Caco-2 (cell line): ENCODE measurements at regions not wholly inside any gene's neighbourhood (a gene's known extent, or its start where the extent isn't known, plus 50 kb on each side); places are given as distances from the start of the nearest gene placed in this dataset.

Experiments used
- BruUV-seq: library from RNA; stranded (reverse); fragments of 400-500 nt; replicated peaks from 2 replicates; lab custom pipeline; 2021; lab: Mats Ljungman, UMichigan
- CTCF ChIA-PET: fragments of 300-600 bp; sonication (Branson Sonifier 250); formaldehyde crosslinking; loops from one replicate; lab custom pipeline; 2022; ENCODE audit warnings: antibody characterized with exemption; lab: Charles Lee
- POLR2A ChIA-PET: fragments of 300-600 bp; sonication (Branson Sonifier 250); formaldehyde crosslinking; loops from one replicate; lab custom pipeline; 2022; ENCODE audit warnings: antibody characterized with exemption; lab: Charles Lee
- DNase-seq, 2 experiments: peaks; one replicate each; pipeline versions ENCODE4 v3.0.0 to v3.0.0-alpha.2; 2020 to 2022
- H3K27me3 ChIP-seq: replicated peaks from 2 replicates; pipeline ENCODE4 v1.6.0; 2011; ENCODE audit warnings: low read length; ENCODE audit not compliant: control insufficient read depth, insufficient read depth
- H3K36me3 ChIP-seq: 2 replicates; pipeline ENCODE4 v1.5.1; 2011; ENCODE audit warnings: low read length; ENCODE audit not compliant: control insufficient read depth, insufficient read depth
- H3K4me1 ChIP-seq: fragments of 250-450 bp; sonication (Bioruptor Pico); 2 replicates; pipeline ENCODE4 v1.5.1; 2020; ENCODE audit warnings: mild to moderate bottlenecking
- H3K4me3 ChIP-seq: 2 replicates; pipeline ENCODE4 v1.5.1; 2011; ENCODE audit warnings: low read depth, mild to moderate bottlenecking, control low read depth, low read length
- H3K9me3 ChIP-seq: fragments of 250-450 bp; sonication (Bioruptor Pico); 2 replicates; pipeline ENCODE4 v1.5.1; 2020; ENCODE audit warnings: mild to moderate bottlenecking, moderate library complexity
- H3K27ac Mint-ChIP-seq: one replicate; pipeline ENCODE4 v1.8.0; 2022; ENCODE audit warnings: mixed read lengths; ENCODE audit not compliant: unreplicated experiment
- H3K27me3 Mint-ChIP-seq: one replicate; pipeline ENCODE4 v1.8.0; 2022; ENCODE audit warnings: mixed read lengths; ENCODE audit not compliant: insufficient read depth, unreplicated experiment
- H3K36me3 Mint-ChIP-seq: one replicate; pipeline ENCODE4 v1.8.0; 2022; ENCODE audit warnings: mild to moderate bottlenecking, mixed read lengths; ENCODE audit not compliant: insufficient read depth, unreplicated experiment
- H3K4me1 Mint-ChIP-seq: one replicate; pipeline ENCODE4 v1.8.0; 2022; ENCODE audit warnings: low read depth, mixed read lengths; ENCODE audit not compliant: unreplicated experiment
- H3K4me3 Mint-ChIP-seq: one replicate; pipeline ENCODE4 v1.8.0; 2022; ENCODE audit warnings: mild to moderate bottlenecking, moderate library complexity, mixed read lengths; ENCODE audit not compliant: unreplicated experiment
- H3K9me3 Mint-ChIP-seq: one replicate; pipeline ENCODE4 v1.8.0; 2022; ENCODE audit warnings: mixed read lengths; ENCODE audit not compliant: unreplicated experiment
- CTCF ChIP-seq, 2 experiments: fragments of 200-600 bp in 1 of 2; IDR thresholded peaks; 1 replicate in 1 of 2; 2 replicates in 1 of 2; pipeline versions ENCODE4 v1.5.1 to v1.8.0; 2011 to 2022; ENCODE audit warnings: antibody characterized with exemption in 1 of 2, control low read depth in 1 of 2, inconsistent platforms in 1 of 2, low read depth in 1 of 2, low read length in 1 of 2, mild to moderate bottlenecking in 1 of 2, moderate library complexity in 1 of 2; ENCODE audit not compliant: insufficient read depth in 1 of 2, severe bottlenecking in 1 of 2, unreplicated experiment in 1 of 2
- intact Hi-C: fragments of 100-400 bp; cut with micrococcal nuclease; formaldehyde crosslinking; loops from one replicate; pipeline ENCODE4 v1.10.0; 2022; ENCODE audit not compliant: unreplicated experiment

GRCh38 chr13:64934569-64935362 is 2295.4 kb downstream of the PCDH9 start:
- Mint-ChIP-seq H3K9me3 (no peaks in the 10 kb centered on the region), H3K27ac (no peak overlapping the region)

GRCh38 chr13:64930636-64931035 is 2299.5 kb downstream of the PCDH9 start:
- intact Hi-C loops, result no loop called here
- H3K9me3 Mint-ChIP-seq, result no peaks in the 10 kb centered on the region
- DNase-seq, result no peak
- H3K4me1 Mint-ChIP-seq, result no peaks in the 10 kb centered on the region
- ChIA-PET CTCF (no interaction called here), POLR2A (no interaction called here)
- no TSS peak for BruUV-seq
- no peak overlapping the region for H3K27ac Mint-ChIP-seq
- H3K4me3 Mint-ChIP-seq, result no peak overlapping the region
- H3K27me3 ChIP-seq, result no peaks in the 10 kb centered on the region
- H3K27me3 Mint-ChIP-seq, result no peaks in the 10 kb centered on the region
- no peaks in the 10 kb centered on the region for H3K4me1 ChIP-seq
- no peak overlapping the region for H3K4me3 ChIP-seq
- H3K9me3 ChIP-seq, result no peaks in the 10 kb centered on the region
- H3K36me3 ChIP-seq, result no peaks in the 10 kb centered on the region
- TF ChIP-seq CTCF (IDR thresholded peaks at IDR 0.05; ENCODE audit: insufficient read depth in 1 of 2, low read depth in 1 of 2, low read length in 1 of 2, severe bottlenecking in 1 of 2, unreplicated experiment in 1 of 2), result no peak
- H3K36me3 Mint-ChIP-seq, result no peaks in the 10 kb centered on the region

More at GRCh38 chr13:64934569-64935362, 2295.4 kb downstream of the PCDH9 start:
- ChIA-PET POLR2A (no interaction called here), CTCF (no interaction called here)
- H3K9me3 ChIP-seq, result no peaks in the 10 kb centered on the region
- no peaks in the 10 kb centered on the region for H3K4me1 Mint-ChIP-seq
- intact Hi-C loops, result no loop called here
- H3K27me3 Mint-ChIP-seq, result no peaks in the 10 kb centered on the region
- H3K4me3 Mint-ChIP-seq, result no peak overlapping the region
- BruUV-seq, result no TSS peak
- no peak overlapping the region for H3K4me3 ChIP-seq
- H3K27me3 ChIP-seq, result no peaks in the 10 kb centered on the region
- H3K36me3 Mint-ChIP-seq, result no peaks in the 10 kb centered on the region
- no peaks in the 10 kb centered on the region for H3K36me3 ChIP-seq
- H3K4me1 ChIP-seq, result no peaks in the 10 kb centered on the region
- DNase-seq, result no peak
- no peak for TF ChIP-seq CTCF (IDR thresholded peaks at IDR 0.05; ENCODE audit: insufficient read depth in 1 of 2, low read depth in 1 of 2, low read length in 1 of 2, severe bottlenecking in 1 of 2, unreplicated experiment in 1 of 2)

- BruUV-seq, result no TSS peak
- CTCF ChIA-PET, result no interaction called here
- POLR2A ChIA-PET, result no interaction called here
- H3K4me1 ChIP-seq, result no peaks in the 10 kb centered on the region
- H3K9me3 ChIP-seq, result no peaks in the 10 kb centered on the region
- no peak overlapping the region for H3K4me3 Mint-ChIP-seq
- H3K27ac Mint-ChIP-seq, result no peak overlapping the region
- H3K27me3 ChIP-seq, result no peaks in the 10 kb centered on the region
- no peaks in the 10 kb centered on the region for H3K27me3 Mint-ChIP-seq
- no peaks in the 10 kb centered on the region for H3K36me3 ChIP-seq
- no peak overlapping the region for H3K4me3 ChIP-seq
- no peaks in the 10 kb centered on the region for H3K9me3 Mint-ChIP-seq
- no peak for TF ChIP-seq CTCF (IDR thresholded peaks at IDR 0.05; ENCODE audit: insufficient read depth in 1 of 2, low read depth in 1 of 2, low read length in 1 of 2, severe bottlenecking in 1 of 2, unreplicated experiment in 1 of 2)
- no peak for DNase-seq
- no peaks in the 10 kb centered on the region for H3K4me1 Mint-ChIP-seq
- intact Hi-C loops, result no loop called here
- no peaks in the 10 kb centered on the region for H3K36me3 Mint-ChIP-seq
Observed at GRCh38 chr13:64928696-64929499, 2301.2 kb downstream of the PCDH9 start.
